RWPE2 (cell line): ENCODE measurements at regions not wholly inside any gene's neighbourhood (a gene's known extent, or its start where the extent isn't known, plus 50 kb on each side); places are given as distances from the start of the nearest gene placed in this dataset.

Experiments used
- ATAC-seq: fragments of 200-7000 bp; cut with Tn5 transposase; 3 replicates; pipeline ENCODE4 v1.9.1; 2021; ENCODE audit warnings: low read depth
- DNase-seq: peaks from one replicate; pipeline ENCODE4 v3.0.0-alpha.2; 2020; ENCODE audit warnings: low spot score
- H3K27ac ChIP-seq: fragments of 450-650 bp; 2 replicates; pipeline ENCODE4 v1.5.1; 2017; ENCODE audit warnings: mild to moderate bottlenecking; ENCODE audit not compliant: poor library complexity, severe bottlenecking
- H3K27me3 ChIP-seq: fragments of 250-450 bp; sonication (Bioruptor Pico); 2 replicates; pipeline ENCODE4 v1.5.1; 2021; ENCODE audit warnings: mild to moderate bottlenecking, moderate library complexity; ENCODE audit not compliant: insufficient read depth, poor library complexity, severe bottlenecking
- H3K36me3 ChIP-seq: fragments of 250-450 bp; sonication (Bioruptor Pico); 2 replicates; pipeline ENCODE4 v1.5.1; 2020; ENCODE audit warnings: low read depth, mild to moderate bottlenecking, moderate library complexity
- H3K4me1 ChIP-seq: fragments of 250-450 bp; sonication (Bioruptor Pico); 2 replicates; pipeline ENCODE4 v1.5.1; 2021; ENCODE audit warnings: mild to moderate bottlenecking, moderate library complexity; ENCODE audit not compliant: insufficient read depth, poor library complexity, severe bottlenecking
- H3K4me3 ChIP-seq: fragments of 250-450 bp; sonication (Bioruptor Pico); 2 replicates; pipeline ENCODE4 v1.5.1; 2021; ENCODE audit warnings: mild to moderate bottlenecking, moderate library complexity; ENCODE audit not compliant: severe bottlenecking
- H3K9me3 ChIP-seq: fragments of 250-450 bp; sonication (Bioruptor Pico); 2 replicates; pipeline ENCODE4 v1.5.1; 2021; ENCODE audit warnings: mild to moderate bottlenecking, moderate library complexity; ENCODE audit not compliant: severe bottlenecking
- TF ChIP-seq, protein P1 (sequence below): fragments of 450-650 bp; IDR thresholded peaks from one replicate; pipeline ENCODE4 v1.5.1; 2017; ENCODE audit warnings: mild to moderate bottlenecking, moderate library complexity; ENCODE audit not compliant: poor library complexity, severe bottlenecking

DNA sequence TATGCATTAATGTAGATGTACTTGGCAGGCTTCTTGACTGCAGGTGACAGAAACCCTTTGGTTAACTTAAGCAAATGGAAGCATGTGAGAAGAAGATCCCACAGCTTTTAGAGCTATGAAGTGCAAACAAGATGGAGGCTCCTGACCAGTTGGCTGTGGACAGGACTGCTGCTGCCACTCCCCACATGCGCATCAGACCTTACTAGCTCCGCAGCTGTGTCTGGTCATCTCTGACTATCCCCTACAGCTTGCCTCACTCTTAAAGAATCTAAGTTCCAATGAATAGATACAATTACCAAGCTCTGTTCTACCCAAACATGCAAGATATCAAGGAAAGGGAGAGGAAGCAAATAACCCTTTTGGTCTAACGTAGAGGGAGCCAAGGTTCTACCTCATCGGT, 587.6 kb downstream of the DSC3 start:
- Histone ChIP-seq H3K4me3 (no peak overlapping the region), H3K9me3 (no peaks in the 10 kb centered on the region), H3K36me3 (no peaks in the 10 kb centered on the region), H3K4me1 (no peaks in the 10 kb centered on the region), H3K27ac (no peak overlapping the region), H3K27me3 (peaks cover 6% of the 10 kb centered on the region)
- ATAC-seq (no peak), DNase-seq (no peak)
- TF ChIP-seq, protein P1, sequence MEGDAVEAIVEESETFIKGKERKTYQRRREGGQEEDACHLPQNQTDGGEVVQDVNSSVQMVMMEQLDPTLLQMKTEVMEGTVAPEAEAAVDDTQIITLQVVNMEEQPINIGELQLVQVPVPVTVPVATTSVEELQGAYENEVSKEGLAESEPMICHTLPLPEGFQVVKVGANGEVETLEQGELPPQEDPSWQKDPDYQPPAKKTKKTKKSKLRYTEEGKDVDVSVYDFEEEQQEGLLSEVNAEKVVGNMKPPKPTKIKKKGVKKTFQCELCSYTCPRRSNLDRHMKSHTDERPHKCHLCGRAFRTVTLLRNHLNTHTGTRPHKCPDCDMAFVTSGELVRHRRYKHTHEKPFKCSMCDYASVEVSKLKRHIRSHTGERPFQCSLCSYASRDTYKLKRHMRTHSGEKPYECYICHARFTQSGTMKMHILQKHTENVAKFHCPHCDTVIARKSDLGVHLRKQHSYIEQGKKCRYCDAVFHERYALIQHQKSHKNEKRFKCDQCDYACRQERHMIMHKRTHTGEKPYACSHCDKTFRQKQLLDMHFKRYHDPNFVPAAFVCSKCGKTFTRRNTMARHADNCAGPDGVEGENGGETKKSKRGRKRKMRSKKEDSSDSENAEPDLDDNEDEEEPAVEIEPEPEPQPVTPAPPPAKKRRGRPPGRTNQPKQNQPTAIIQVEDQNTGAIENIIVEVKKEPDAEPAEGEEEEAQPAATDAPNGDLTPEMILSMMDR: no peak

DNA sequence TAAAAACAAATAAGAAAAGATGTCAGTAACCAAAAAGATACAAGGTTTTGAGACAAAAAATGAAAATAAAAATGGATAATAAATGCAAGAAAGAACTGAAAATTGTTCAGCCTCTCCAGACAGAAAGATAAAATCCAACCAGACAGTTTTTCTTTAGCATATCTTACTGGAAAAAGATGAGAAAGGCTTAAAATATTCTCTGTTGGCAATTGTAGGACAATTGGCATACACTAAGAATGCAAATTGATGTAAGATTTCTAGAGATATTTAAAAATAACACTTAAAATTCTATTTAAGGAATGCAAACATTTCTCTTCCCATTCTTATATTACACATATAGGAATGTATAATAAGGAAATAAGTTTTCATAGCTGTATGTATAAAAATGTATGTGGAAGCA, 590.6 kb downstream of the DSC3 start:
- Histone ChIP-seq H3K27ac (no peak overlapping the region), H3K27me3 (peaks cover 6% of the 10 kb centered on the region), H3K36me3 (no peaks in the 10 kb centered on the region), H3K4me1 (no peaks in the 10 kb centered on the region), H3K9me3 (no peaks in the 10 kb centered on the region), H3K4me3 (no peak overlapping the region)
- DNase-seq (no peak), ATAC-seq (no peak)
- TF ChIP-seq, protein P1: no peak

DNA sequence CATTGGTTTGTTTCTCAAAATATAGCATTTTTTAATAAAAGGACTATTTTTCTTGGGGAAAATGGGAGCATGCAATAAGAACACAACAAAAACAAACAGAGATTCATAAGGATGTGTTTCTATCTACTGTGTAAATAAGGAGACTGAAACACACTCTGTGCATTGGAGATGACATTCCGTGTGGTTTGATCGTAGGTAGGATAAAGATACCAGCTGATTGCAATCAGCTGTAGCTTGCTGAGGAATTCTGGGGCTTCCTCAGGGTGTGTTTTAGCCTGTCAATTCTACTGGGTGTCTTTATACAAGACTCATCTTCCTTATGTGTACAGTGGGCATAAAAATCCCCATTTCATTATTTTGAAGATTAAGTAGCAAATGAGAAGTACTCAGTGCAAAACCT, 591.6 kb downstream of the DSC3 start:
- DNase-seq: no peak
- H3K27me3 ChIP-seq: peaks cover 6% of the 10 kb centered on the region
- no peak overlapping the region for H3K27ac ChIP-seq
- H3K36me3 ChIP-seq: no peaks in the 10 kb centered on the region
- no peaks in the 10 kb centered on the region for H3K4me1 ChIP-seq
- ATAC-seq: no peak
- no peaks in the 10 kb centered on the region for H3K9me3 ChIP-seq
- TF ChIP-seq, protein P1: no peak
- H3K4me3 ChIP-seq: no peak overlapping the region

DNA sequence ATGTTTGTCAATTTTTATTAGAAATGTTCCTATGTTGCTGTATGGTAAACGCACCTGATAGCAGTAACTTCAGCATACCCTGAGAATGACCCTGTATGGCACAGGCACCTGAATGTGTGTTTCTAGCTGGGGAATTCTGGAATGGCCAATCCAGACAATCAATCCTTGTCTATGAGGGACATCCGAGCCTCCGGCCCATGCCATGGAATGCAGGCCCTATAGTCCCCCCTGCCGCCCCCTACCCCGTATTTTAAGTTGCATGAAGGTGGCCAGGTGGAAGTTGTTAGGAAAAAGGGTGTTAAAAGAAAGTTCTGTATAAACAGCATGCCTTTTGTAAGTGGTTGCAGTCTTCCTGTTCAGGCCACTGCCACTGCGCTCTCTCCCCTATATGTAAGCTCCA, 595.9 kb downstream of the DSC3 start:
- Histone ChIP-seq H3K27me3 (peaks cover 6% of the 10 kb centered on the region), H3K36me3 (no peaks in the 10 kb centered on the region), H3K27ac (no peak overlapping the region), H3K4me3 (no peak overlapping the region), H3K4me1 (no peaks in the 10 kb centered on the region), H3K9me3 (no peaks in the 10 kb centered on the region)
- DNase-seq (no peak), ATAC-seq (no peak)
- TF ChIP-seq, protein P1: no peak

DNA sequence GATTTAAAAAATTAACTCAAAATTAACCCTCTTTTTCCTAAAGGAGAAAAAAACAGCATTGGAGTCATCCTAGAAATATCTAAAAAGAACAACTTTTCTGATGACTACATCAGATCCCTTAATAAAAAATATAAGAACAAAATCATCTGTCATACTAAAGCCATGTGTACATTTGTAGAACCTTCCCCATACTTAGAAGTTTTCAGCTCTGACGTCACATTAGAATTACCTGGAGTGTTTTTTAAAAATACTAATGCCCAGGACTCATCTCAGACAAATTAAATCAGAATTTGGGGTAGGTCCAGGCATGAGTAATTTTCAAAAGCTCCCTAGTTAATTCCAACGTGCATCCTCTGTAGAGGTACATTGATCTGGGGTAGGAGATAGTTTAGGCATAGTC, 598.0 kb downstream of the DSC3 start:
- no peak for ATAC-seq
- no peaks in the 10 kb centered on the region for H3K36me3 ChIP-seq
- H3K4me3 ChIP-seq: no peak overlapping the region
- DNase-seq: no peak
- no peaks in the 10 kb centered on the region for H3K27me3 ChIP-seq
- H3K4me1 ChIP-seq: no peaks in the 10 kb centered on the region
- H3K9me3 ChIP-seq: no peaks in the 10 kb centered on the region
- H3K27ac ChIP-seq: no peak overlapping the region
- TF ChIP-seq, protein P1: no peak
